Activated CD8-positive, alpha-beta memory T cell treated with anti-CD3 and anti-CD28 coated beads, Interleukin-2, amount 10 ng/mL, durations not matched to agents 7 days and 5 days (primary cell): ENCODE measurements at regions not wholly inside any gene's neighbourhood (a gene's known extent, or its start where the extent isn't known, plus 50 kb on each side); places are given as distances from the start of the nearest gene placed in this dataset.

ENCODE experiments used
- ATAC-seq: fragments of 150-1000 bp; cut with Tn5 transposase; one replicate; pipeline ENCODE4 v1.10.0; 2021; ENCODE audit warnings: moderate library complexity
- CTCF ChIA-PET: fragments of 350-600 bp; sonication (Branson Sonifier 250); formaldehyde crosslinking; loops from one replicate; lab custom pipeline; 2021; ENCODE audit warnings: antibody characterized with exemption; lab: Charles Lee
- DNase-seq: peaks from one replicate; pipeline ENCODE4 v3.0.0-alpha.2; 2020
- H3K27ac Mint-ChIP-seq: one replicate; pipeline ENCODE4 v1.8.0; 2021; ENCODE audit warnings: mild to moderate bottlenecking, mixed read lengths
- H3K27me3 Mint-ChIP-seq: one replicate; pipeline ENCODE4 v1.8.0; 2021; ENCODE audit warnings: mixed read lengths
- H3K36me3 Mint-ChIP-seq: one replicate; pipeline ENCODE4 v1.8.0; 2021; ENCODE audit warnings: mild to moderate bottlenecking, mixed read lengths
- H3K4me1 Mint-ChIP-seq: one replicate; pipeline ENCODE4 v1.8.0; 2021; ENCODE audit warnings: mixed read lengths
- H3K4me3 Mint-ChIP-seq: one replicate; pipeline ENCODE4 v1.8.0; 2021; ENCODE audit warnings: mild to moderate bottlenecking, moderate library complexity, mixed read lengths
- H3K9me3 Mint-ChIP-seq: one replicate; pipeline ENCODE4 v1.8.0; 2022; ENCODE audit warnings: low read depth, mixed read lengths

GRCh38 chr20:19883501-19883900 is 125.4 kb downstream of the RIN2 start:
- DNase-seq: no peak
- CTCF ChIA-PET: no interaction called here
- no peak for ATAC-seq
- H3K9me3 Mint-ChIP-seq: no peaks in the 10 kb centered on the region
- no peaks in the 10 kb centered on the region for H3K4me1 Mint-ChIP-seq
- no peak overlapping the region for H3K27ac Mint-ChIP-seq
- H3K4me3 Mint-ChIP-seq: no peak overlapping the region
- no peaks in the 10 kb centered on the region for H3K36me3 Mint-ChIP-seq
- H3K27me3 Mint-ChIP-seq: peaks cover 6% of the 10 kb centered on the region

DNA sequence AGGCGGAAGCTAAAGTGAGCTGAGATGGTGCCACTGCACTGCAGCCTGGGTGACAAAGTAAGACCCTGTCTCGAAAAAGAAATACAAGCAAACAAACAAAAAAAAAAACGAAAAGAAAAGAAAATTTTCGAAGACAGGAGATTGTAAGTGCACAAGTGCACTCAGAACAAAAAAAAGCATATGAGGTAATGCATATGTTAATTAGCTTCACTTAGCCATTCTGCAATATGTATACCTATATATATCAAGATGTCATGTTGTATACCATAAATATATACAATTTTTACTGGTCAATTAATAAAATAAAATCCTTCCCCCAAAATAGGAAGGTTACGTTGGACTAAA is 127.5 kb downstream of the RIN2 start:
- no peaks in the 10 kb centered on the region for H3K4me1 Mint-ChIP-seq
- H3K9me3 Mint-ChIP-seq: no peaks in the 10 kb centered on the region
- H3K27ac Mint-ChIP-seq: no peak overlapping the region
- CTCF ChIA-PET: no interaction called here
- H3K4me3 Mint-ChIP-seq: no peak overlapping the region
- no peaks in the 10 kb centered on the region for H3K36me3 Mint-ChIP-seq
- H3K27me3 Mint-ChIP-seq: peaks cover 21% of the 10 kb centered on the region
- no peak for ATAC-seq
- DNase-seq: no peak

GRCh38 chr20:19885939-19886660 is 128.0 kb downstream of the RIN2 start:
- H3K36me3 Mint-ChIP-seq: no peaks in the 10 kb centered on the region
- no peaks in the 10 kb centered on the region for H3K9me3 Mint-ChIP-seq
- H3K27ac Mint-ChIP-seq: no peak overlapping the region
- ATAC-seq: no peak
- no peaks in the 10 kb centered on the region for H3K4me1 Mint-ChIP-seq
- peaks cover 23% of the 10 kb centered on the region for H3K27me3 Mint-ChIP-seq
- no peak overlapping the region for H3K4me3 Mint-ChIP-seq
- CTCF ChIA-PET: interaction anchor here (0.7 kb wide), 1 partner anchor 611 kb away, joined by 3 read pairs; no protein-coding TSS in a partner anchor
- DNase-seq: no peak

- no peak overlapping the region for H3K27ac Mint-ChIP-seq
- H3K27me3 Mint-ChIP-seq: peaks cover 24% of the 10 kb centered on the region
- no peak overlapping the region for H3K4me3 Mint-ChIP-seq
- DNase-seq: no peak
- no peaks in the 10 kb centered on the region for H3K4me1 Mint-ChIP-seq
- no peaks in the 10 kb centered on the region for H3K9me3 Mint-ChIP-seq
- H3K36me3 Mint-ChIP-seq: no peaks in the 10 kb centered on the region
- CTCF ChIA-PET: interaction anchor here (0.7 kb wide), 1 partner anchor 610 kb away, joined by 3 read pairs; no protein-coding TSS in a partner anchor
- no peak for ATAC-seq
These were observed 128.7 kb downstream of the RIN2 start for GRCh38 chr20:19886661-19887288.

DNA sequence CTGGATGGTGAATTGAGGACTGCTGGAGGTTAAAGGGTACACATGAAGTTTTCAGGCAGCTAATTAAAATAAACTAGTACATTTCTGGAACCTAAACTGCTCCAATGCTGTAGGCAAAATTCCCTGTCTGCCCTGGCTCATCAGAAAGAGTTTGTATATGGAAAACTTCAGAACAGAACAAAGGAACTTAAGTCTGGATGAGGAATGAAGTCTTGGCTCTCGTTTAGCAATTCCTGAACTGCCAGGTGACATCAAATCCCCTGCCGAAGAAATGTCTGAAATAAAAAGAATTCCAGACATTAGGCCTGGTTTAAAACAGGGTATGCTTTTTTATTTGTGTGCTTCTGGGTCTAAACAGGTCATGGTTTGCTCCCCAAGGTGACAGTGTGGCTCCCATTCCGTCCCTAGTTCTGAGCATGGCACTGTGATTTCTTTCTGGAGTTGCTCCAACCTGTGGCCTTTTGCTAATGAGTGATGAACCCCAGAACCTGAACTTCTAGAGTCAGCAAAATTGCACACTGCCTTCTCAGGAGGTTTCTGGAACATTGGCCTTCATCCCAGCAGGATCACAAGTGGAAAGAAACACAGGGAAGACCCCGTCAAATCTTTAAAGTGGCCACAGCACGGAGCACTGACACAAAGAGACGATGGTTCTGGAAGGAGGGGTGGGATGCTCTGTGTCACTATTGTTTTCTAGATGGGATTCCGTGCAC is 129.4 kb upstream of the NAA20 start:
- Mint-ChIP-seq H3K4me3 (no peak overlapping the region), H3K36me3 (no peaks in the 10 kb centered on the region), H3K4me1 (no peaks in the 10 kb centered on the region), H3K27me3 (peaks cover 17% of the 10 kb centered on the region), H3K27ac (no peak overlapping the region), H3K9me3 (no peaks in the 10 kb centered on the region)
- DNase-seq: no peak
- no peak for ATAC-seq
- CTCF ChIA-PET: no interaction called here

DNA sequence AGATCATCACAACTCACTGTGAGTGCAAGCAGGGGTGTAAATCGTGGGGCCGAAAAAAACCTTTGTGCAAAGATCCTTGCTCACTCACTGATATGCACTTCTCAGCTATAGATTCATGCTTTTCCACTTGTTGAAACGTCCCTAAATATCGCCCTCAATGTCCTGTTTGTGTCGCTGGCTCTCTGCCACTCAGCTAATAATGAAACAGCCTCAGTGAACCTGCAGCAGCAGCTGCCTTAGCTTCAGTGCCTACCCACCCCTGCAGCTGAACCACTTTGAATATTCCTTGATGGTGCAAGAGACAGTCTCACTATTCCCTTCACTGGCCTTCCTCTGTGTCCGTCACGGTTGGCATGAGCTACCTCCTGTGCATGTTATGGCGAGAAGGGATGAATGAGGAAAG is 128.9 kb upstream of the NAA20 start:
- CTCF ChIA-PET: no interaction called here
- H3K9me3 Mint-ChIP-seq: no peaks in the 10 kb centered on the region
- no peaks in the 10 kb centered on the region for H3K4me1 Mint-ChIP-seq
- no peak overlapping the region for H3K27ac Mint-ChIP-seq
- H3K27me3 Mint-ChIP-seq: peaks cover 17% of the 10 kb centered on the region
- H3K36me3 Mint-ChIP-seq: no peaks in the 10 kb centered on the region
- DNase-seq (no peak), ATAC-seq (no peak)
- no peak overlapping the region for H3K4me3 Mint-ChIP-seq

DNA sequence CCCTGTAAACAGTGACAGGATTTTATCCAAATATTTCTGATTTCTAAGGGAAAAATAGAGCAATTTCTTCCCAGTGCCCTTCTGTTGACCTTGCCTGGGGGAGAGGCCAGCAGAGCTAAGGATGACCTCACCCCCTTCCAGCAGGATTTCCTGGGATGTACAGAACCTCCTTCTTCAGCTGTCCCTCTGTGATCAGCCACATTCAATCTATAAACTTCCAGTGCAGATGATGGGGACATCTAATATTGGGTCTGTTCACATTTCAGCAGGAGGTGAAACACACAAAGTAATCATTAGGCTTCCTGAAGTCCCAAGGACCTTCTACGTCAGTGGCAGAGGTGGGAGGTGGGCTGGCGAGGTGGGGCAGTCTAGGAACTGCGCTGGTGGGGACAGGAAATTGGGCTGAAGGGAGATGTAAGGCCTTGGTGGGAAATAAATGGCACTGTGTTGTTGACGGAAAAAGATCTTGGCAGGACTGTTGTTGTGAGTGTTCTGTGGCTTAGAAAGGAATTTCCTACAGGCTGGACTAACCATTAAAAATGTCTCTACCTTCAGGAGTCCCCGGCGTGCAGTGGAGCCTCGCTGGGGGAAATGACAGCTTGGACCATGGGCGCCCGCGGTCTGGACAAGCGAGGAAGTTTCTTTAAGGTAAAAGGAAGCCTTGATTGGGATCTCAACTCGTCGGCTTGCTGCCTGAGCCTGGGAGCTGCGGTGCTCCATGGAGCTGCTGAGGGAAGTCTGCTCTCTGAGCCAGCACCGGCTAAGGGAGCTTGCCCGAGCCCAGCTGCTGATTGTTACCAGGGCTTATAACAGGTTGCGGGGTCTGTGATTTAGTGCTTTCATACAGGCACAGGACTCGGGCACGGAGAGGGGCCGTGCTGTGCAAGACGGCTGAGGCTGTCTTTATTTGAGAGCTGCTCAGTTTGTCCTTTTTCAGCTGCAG is 127.9 kb upstream of the NAA20 start:
- Mint-ChIP-seq H3K4me1 (no peaks in the 10 kb centered on the region), H3K9me3 (no peaks in the 10 kb centered on the region), H3K4me3 (no peak overlapping the region), H3K36me3 (no peaks in the 10 kb centered on the region), H3K27ac (no peak overlapping the region), H3K27me3 (peaks cover 17% of the 10 kb centered on the region)
- ATAC-seq (no peak), DNase-seq (no peak)
- CTCF ChIA-PET: interaction anchor here (0.6 kb wide), 1 partner anchor 1472 kb away, joined by 3 read pairs; no protein-coding TSS in a partner anchor

DNA sequence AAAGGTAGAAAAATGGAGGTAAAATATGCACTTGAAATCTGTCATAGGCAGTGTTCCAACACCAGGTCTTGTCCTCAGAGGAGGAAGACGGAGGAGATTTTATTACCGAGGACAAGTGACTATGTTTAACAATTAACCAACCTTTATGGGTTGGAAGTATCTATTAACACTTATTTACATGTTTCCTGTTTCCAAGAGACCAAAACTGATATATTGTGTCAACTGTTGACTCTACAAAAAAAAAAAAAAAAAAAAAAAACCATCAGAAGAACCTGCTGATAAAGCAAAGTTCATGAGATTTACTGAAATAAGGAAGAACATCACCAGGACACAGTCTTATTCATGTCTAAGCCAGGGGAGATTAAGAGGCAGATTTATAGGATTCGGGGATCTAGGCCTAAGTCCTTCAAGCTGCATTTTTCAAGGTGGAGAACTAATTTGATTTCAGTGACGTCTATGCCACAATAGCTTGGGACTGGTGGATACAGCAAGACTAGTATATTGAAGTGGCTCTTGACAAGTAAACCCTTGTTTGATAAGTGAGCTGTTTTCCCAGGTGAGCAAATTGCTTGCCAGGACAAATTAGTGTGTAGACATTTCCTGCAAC is 126.6 kb upstream of the NAA20 start:
- H3K36me3 Mint-ChIP-seq: no peaks in the 10 kb centered on the region
- ATAC-seq (no peak), DNase-seq (no peak)
- no peak overlapping the region for H3K27ac Mint-ChIP-seq
- H3K4me3 Mint-ChIP-seq: no peak overlapping the region
- no peaks in the 10 kb centered on the region for H3K4me1 Mint-ChIP-seq
- H3K9me3 Mint-ChIP-seq: no peaks in the 10 kb centered on the region
- CTCF ChIA-PET: no interaction called here
- peaks cover 17% of the 10 kb centered on the region for H3K27me3 Mint-ChIP-seq

DNA sequence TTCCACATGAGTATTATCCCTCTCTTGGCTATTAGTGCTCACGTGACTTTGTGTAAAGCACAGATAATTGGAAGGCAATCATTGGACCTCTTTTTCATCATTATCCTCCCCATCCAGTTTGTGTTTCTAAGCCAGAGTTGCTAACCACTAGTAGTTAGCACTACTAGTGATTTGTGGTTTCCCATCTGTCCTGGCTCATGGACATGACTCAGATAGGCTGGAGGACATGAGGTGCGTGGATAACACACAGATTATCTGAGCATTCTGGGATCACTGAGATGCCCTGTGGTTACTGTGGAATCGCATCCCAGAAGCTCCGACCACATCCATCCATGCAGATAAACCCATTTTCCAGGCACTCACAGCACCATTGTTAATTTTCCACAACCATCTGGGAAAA is 123.8 kb upstream of the NAA20 start:
- DNase-seq (no peak), ATAC-seq (no peak)
- H3K27ac Mint-ChIP-seq: no peak overlapping the region
- H3K9me3 Mint-ChIP-seq: no peaks in the 10 kb centered on the region
- H3K4me1 Mint-ChIP-seq: no peaks in the 10 kb centered on the region
- H3K27me3 Mint-ChIP-seq: peaks cover 17% of the 10 kb centered on the region
- H3K36me3 Mint-ChIP-seq: no peaks in the 10 kb centered on the region
- CTCF ChIA-PET: no interaction called here
- H3K4me3 Mint-ChIP-seq: no peak overlapping the region

DNA sequence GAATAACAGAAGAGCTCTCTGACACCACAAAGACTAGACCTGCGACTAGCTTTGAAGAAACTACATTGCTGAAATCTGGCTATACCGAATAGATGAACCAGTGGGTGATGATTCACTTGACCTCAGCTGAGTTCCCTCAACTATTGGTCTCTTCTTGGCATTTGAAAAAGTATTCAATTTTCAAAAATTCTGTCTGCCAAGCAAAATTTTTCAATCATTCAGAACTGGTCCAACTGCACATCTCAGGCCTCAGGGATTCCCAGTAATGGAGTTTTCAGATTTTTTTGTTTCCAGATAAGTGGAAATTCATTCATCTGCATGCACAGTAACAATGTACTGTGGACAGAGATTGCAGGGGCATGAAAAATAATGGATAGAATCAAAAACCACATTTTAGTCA is 121.4 kb upstream of the NAA20 start:
- H3K4me3 Mint-ChIP-seq: no peak overlapping the region
- H3K36me3 Mint-ChIP-seq: no peaks in the 10 kb centered on the region
- H3K27me3 Mint-ChIP-seq: peaks cover 4% of the 10 kb centered on the region
- H3K4me1 Mint-ChIP-seq: no peaks in the 10 kb centered on the region
- no peak for ATAC-seq
- DNase-seq: no peak
- H3K27ac Mint-ChIP-seq: no peak overlapping the region
- CTCF ChIA-PET: no interaction called here
- peaks cover 6% of the 10 kb centered on the region for H3K9me3 Mint-ChIP-seq

DNA sequence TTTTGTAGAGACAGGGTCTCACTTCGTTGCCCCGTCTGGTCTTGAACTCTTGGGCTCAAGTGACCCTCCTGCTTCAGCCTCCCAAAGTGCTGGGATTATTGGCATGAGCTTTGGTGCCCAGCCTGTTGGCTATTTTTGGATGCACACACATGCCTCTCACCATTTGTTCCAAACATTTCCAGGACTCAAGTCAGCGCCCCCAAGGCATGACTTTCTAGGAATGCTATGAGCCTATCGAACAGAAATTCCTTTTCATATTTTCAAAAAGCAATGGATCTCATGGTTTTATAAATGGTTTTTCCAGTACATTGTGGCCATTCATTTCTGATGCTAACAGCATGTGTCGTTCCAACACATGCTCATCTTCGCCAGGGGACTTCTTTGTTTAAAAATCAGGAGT is 119.3 kb upstream of the NAA20 start:
- no peak for ATAC-seq
- Mint-ChIP-seq H3K9me3 (peaks cover 6% of the 10 kb centered on the region), H3K27ac (no peak overlapping the region), H3K36me3 (no peaks in the 10 kb centered on the region), H3K4me1 (no peaks in the 10 kb centered on the region), H3K4me3 (no peak overlapping the region), H3K27me3 (peaks cover 5% of the 10 kb centered on the region)
- CTCF ChIA-PET: no interaction called here
- DNase-seq: no peak

DNA sequence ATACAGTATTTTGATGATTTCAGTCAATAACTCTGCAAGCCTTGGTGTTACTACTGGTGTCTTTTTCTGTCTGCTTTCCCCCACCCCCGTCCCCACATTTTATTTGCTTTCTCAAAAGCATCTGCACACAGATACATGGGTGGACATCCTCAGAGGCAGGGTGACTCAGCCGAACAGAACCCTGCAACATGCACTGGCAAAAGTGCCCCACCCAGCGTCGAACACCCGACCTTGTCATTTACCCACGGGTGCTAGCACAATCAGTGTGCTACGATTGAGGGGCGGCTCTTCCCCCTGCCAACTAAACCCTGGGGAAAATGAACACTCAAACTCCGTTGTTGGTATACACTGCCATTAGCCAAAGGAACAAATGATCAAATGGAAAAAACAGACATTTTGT is 115.9 kb upstream of the NAA20 start:
- Mint-ChIP-seq H3K9me3 (peaks cover 6% of the 10 kb centered on the region), H3K4me1 (peaks cover 4% of the 10 kb centered on the region), H3K27ac (no peak overlapping the region), H3K4me3 (no peak overlapping the region), H3K36me3 (no peaks in the 10 kb centered on the region), H3K27me3 (peaks cover 5% of the 10 kb centered on the region)
- ATAC-seq (no peak), DNase-seq (no peak)
- CTCF ChIA-PET: no interaction called here
